ENCODE measurements at regions not wholly inside any gene's neighbourhood (a gene's known extent, or its start where the extent isn't known, plus 50 kb on each side); places are given as distances from the start of the nearest gene placed in this dataset.

- TF ChIP-seq MAX (IDR thresholded peaks at IDR 0.05) (no peak), PBX3 (IDR thresholded peaks at IDR 0.05) (no peak), HEYL (CRISPR knock-in tag; IDR thresholded peaks at IDR 0.05) (no peak), TP53 (CRISPR knock-in tag; IDR thresholded peaks at IDR 0.05) (no peak), CTCF (IDR thresholded peaks at IDR 0.05) (no peak), MYC (IDR thresholded peaks at IDR 0.05; ENCODE audit: borderline replicate concordance, low read length) (no peak), KDM5A (IDR thresholded peaks at IDR 0.05) (no peak), USF2 (IDR thresholded peaks at IDR 0.05) (no peak)
- TF ChIP-seq, protein P1, sequence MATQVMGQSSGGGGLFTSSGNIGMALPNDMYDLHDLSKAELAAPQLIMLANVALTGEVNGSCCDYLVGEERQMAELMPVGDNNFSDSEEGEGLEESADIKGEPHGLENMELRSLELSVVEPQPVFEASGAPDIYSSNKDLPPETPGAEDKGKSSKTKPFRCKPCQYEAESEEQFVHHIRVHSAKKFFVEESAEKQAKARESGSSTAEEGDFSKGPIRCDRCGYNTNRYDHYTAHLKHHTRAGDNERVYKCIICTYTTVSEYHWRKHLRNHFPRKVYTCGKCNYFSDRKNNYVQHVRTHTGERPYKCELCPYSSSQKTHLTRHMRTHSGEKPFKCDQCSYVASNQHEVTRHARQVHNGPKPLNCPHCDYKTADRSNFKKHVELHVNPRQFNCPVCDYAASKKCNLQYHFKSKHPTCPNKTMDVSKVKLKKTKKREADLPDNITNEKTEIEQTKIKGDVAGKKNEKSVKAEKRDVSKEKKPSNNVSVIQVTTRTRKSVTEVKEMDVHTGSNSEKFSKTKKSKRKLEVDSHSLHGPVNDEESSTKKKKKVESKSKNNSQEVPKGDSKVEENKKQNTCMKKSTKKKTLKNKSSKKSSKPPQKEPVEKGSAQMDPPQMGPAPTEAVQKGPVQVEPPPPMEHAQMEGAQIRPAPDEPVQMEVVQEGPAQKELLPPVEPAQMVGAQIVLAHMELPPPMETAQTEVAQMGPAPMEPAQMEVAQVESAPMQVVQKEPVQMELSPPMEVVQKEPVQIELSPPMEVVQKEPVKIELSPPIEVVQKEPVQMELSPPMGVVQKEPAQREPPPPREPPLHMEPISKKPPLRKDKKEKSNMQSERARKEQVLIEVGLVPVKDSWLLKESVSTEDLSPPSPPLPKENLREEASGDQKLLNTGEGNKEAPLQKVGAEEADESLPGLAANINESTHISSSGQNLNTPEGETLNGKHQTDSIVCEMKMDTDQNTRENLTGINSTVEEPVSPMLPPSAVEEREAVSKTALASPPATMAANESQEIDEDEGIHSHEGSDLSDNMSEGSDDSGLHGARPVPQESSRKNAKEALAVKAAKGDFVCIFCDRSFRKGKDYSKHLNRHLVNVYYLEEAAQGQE (IDR thresholded peaks at IDR 0.05) = no peak
Observed at GRCh38 chr12:74031045-74031444, 506.6 kb upstream of the ATXN7L3B start.

All from A549 (cell line).